ENCODE measurements at regions not wholly inside any gene's neighbourhood (a gene's known extent, or its start where the extent isn't known, plus 50 kb on each side); places are given as distances from the start of the nearest gene placed in this dataset.
"Not testable (repeated sequence)": the region's sequence is repeated elsewhere in the genome, so short reads cannot be mapped to it uniquely, and the experiment has no call there.

DNA sequence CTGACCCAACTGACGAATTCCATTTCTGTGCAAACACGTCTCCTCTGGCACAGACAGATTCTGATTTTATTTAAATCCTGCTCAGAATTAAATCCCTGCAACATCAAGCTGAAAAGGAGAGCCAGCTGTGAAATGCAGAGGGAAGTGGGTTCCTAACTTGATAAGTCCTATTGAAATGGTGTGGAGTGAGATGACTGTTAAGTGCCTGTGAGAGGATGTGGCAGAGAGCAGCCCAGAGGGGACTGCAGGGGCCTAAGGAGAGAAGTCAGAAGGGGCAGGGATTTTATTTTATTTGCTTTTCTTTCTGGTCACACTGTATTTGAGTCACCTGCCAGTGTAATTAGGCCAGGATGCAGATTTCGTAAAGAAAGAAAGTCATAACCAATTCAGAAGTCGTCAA lies 277.4 kb downstream of the NKX6-1 start:
- DNase-seq (ENCODE audit: low read depth, low spot score), result no peak
- TF ChIP-seq, protein P1, sequence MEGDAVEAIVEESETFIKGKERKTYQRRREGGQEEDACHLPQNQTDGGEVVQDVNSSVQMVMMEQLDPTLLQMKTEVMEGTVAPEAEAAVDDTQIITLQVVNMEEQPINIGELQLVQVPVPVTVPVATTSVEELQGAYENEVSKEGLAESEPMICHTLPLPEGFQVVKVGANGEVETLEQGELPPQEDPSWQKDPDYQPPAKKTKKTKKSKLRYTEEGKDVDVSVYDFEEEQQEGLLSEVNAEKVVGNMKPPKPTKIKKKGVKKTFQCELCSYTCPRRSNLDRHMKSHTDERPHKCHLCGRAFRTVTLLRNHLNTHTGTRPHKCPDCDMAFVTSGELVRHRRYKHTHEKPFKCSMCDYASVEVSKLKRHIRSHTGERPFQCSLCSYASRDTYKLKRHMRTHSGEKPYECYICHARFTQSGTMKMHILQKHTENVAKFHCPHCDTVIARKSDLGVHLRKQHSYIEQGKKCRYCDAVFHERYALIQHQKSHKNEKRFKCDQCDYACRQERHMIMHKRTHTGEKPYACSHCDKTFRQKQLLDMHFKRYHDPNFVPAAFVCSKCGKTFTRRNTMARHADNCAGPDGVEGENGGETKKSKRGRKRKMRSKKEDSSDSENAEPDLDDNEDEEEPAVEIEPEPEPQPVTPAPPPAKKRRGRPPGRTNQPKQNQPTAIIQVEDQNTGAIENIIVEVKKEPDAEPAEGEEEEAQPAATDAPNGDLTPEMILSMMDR (IDR thresholded peaks at IDR 0.05; ENCODE audit: low read depth, low read length), result no peak
- H3K4me3 ChIP-seq (ENCODE audit: low read depth, low read length), result no peak overlapping the region
- in situ Hi-C loops (cut with HindIII; ENCODE audit: low sequenced_read_pairs), result no loop called here

DNA sequence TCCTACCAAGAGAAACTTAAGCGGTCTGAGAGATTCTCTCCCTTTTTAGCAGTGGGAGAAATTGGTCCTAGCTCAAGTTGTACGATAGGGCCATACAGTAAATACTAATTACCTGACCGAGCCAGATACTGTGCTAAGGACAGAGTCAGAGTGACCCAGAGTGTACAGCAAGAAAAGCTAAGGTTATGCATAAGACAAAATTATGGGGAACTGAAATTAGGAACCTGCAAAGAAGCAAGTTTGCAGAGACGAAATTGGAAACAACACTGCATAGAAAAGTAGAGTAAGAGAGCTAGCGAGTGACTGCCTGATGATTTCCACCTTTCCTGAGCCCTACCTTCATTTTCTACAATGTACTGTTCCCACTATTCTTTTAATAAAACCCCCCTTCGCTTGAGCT lies 278.1 kb downstream of the NKX6-1 start:
- no peak for DNase-seq (ENCODE audit: low read depth, low spot score)
- no peak overlapping the region for H3K4me3 ChIP-seq (ENCODE audit: low read depth, low read length)
- TF ChIP-seq, protein P1 (IDR thresholded peaks at IDR 0.05; ENCODE audit: low read depth, low read length), result no peak
- in situ Hi-C loops (cut with HindIII; ENCODE audit: low sequenced_read_pairs), result no loop called here

DNA sequence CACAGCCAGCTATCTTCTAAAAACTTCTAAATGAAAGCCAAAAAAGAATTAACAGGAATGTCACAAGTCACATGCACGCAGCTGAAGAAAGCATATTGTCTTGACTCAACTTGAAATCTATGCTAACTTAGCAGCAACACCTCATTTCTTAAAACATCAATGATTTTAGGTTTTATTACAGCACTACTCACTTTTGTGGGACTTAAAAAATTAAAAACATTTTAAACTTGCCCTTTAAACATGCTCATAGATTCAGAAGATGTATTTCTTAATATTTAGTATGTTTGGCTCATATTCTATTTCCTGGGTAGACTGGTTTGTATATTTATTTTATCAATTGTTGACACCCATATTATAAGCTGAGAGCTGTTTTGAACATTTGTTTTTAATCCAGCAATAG lies 279.4 kb downstream of the NKX6-1 start:
- in situ Hi-C loops (cut with HindIII; ENCODE audit: low sequenced_read_pairs), result no loop called here
- TF ChIP-seq, protein P1 (IDR thresholded peaks at IDR 0.05; ENCODE audit: low read depth, low read length), result no peak
- H3K4me3 ChIP-seq (ENCODE audit: low read depth, low read length), result no peak overlapping the region
- DNase-seq (ENCODE audit: low read depth, low spot score), result no peak

DNA sequence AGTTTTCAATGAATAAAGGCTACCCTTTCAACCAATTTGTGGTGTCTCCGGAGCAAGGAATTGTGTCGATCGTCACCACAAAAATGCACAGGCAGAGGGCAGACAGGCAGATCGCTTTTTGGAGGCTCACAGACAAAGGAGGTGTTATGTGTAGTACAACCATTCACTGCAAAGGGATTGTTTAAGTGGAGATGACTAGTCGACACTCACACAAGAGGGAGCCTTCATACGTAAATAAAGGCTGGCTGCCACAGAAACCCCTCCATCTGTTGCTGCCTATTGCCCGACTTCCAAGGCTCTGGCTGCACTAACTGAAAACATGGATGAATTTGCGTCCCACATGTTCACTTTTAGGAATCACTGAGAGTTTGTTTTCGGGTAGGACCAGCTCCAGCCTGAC lies 281.1 kb downstream of the NKX6-1 start:
- TF ChIP-seq, protein P1 (IDR thresholded peaks at IDR 0.05; ENCODE audit: low read depth, low read length), result no peak
- DNase-seq (ENCODE audit: low read depth, low spot score), result no peak
- in situ Hi-C loops (cut with HindIII; ENCODE audit: low sequenced_read_pairs), result no loop called here
- no peak overlapping the region for H3K4me3 ChIP-seq (ENCODE audit: low read depth, low read length)

DNA sequence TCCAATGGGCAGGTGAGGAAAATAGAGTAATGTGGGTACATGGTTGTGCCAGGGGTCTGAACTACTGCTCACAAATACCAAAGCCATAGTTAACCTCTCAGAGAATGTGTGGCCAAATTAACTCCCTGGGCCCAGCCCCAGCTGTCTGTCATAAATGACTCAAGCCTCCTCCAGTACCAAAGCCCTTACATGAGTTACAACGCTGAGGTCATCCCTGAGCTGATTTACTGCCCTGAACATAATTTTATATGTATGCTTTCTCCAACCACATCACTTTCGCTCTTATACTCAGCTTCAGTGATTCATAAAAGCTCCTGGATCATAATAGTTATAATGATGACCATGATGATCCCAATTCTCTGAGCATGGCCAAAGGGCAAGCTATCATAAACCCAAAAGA lies 283.9 kb downstream of the NKX6-1 start:
- no peak overlapping the region for H3K4me3 ChIP-seq (ENCODE audit: low read depth, low read length)
- TF ChIP-seq, protein P1 (IDR thresholded peaks at IDR 0.05; ENCODE audit: low read depth, low read length), result no peak
- no peak for DNase-seq (ENCODE audit: low read depth, low spot score)
- in situ Hi-C loops (cut with HindIII; ENCODE audit: low sequenced_read_pairs), result no loop called here

DNA sequence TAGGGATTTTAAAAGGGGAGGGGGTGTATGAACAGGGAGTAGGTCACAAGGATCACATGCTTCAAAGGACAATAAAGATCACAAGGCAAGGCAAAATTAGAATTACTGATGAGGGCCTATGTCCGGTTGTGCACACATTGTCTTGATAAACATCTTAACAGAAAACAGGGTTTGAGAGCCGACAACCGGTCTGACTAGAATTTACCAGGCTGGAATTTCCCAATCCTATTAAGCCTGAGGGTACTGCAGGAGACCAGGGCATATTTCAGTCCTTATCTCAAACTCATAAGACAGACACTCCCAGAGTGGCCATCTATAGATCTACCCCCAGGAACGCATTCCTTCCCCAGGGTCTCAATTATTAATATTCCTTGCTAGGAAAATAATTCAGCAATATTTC lies 292.9 kb downstream of the NKX6-1 start:
- in situ Hi-C loops (cut with HindIII; ENCODE audit: low sequenced_read_pairs); H3K4me3 ChIP-seq (ENCODE audit: low read depth, low read length); DNase-seq (ENCODE audit: low read depth, low spot score): not testable (repeated sequence)

DNA sequence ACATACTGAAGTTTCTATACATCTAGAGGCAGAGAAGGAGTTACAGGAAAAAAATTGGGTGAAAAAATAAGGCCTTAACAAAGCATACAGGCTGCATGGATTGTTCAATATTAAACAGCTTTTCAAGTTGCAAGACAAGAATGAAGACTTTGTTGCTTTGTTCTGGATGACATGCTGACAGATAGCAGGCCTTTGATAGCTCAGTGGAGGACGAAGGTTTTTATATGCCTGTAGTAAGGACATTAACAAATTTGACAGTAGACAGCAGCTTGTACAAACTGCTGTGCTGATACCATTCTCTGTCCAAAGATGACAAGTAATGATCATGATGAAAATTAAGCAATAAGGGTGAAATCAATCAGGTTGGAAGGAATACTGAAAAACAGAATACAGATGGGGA lies 309.9 kb downstream of the NKX6-1 start:
- TF ChIP-seq, protein P1 (IDR thresholded peaks at IDR 0.05; ENCODE audit: low read depth, low read length), result no peak
- no peak for DNase-seq (ENCODE audit: low read depth, low spot score)
- H3K4me3 ChIP-seq (ENCODE audit: low read depth, low read length), result no peak overlapping the region
- in situ Hi-C loops (cut with HindIII; ENCODE audit: low sequenced_read_pairs), result no loop called here
